H9 (cell line): ENCODE measurements at regions not wholly inside any gene's neighbourhood (a gene's known extent, or its start where the extent isn't known, plus 50 kb on each side); places are given as distances from the start of the nearest gene placed in this dataset.

Experiments
- DNase-seq: peaks from one replicate; pipeline ENCODE4 v3.0.0-alpha.2; 2017
- H2AFZ ChIP-seq: one replicate; pipeline ENCODE4 v1.6.1; 2013; ENCODE audit warnings: mild to moderate bottlenecking, low read length, control low read depth, moderate library complexity
- H2AK5ac ChIP-seq: 2 replicates; pipeline ENCODE4 v1.6.1; 2013; ENCODE audit warnings: low read length, control low read depth, mixed read lengths; ENCODE audit not compliant: insufficient read length
- H2BK120ac ChIP-seq: one replicate; pipeline ENCODE4 v1.6.1; 2013; ENCODE audit warnings: low read depth, mild to moderate bottlenecking, low read length, control low read depth, inconsistent platforms; ENCODE audit not compliant: poor library complexity, severe bottlenecking
- H2BK12ac ChIP-seq: 2 replicates; pipeline ENCODE4 v1.6.1; 2013; ENCODE audit warnings: low read length, control low read depth, mixed read lengths, low read depth; ENCODE audit not compliant: insufficient read length
- H2BK15ac ChIP-seq: 2 replicates; pipeline ENCODE4 v1.6.1; 2013; ENCODE audit warnings: low read depth, low read length, control low read depth
- H2BK20ac ChIP-seq: one replicate; pipeline ENCODE4 v1.6.1; 2013; ENCODE audit warnings: low read depth, mild to moderate bottlenecking, low read length, control low read depth, inconsistent platforms; ENCODE audit not compliant: poor library complexity, severe bottlenecking
- H2BK5ac ChIP-seq: 2 replicates; pipeline ENCODE4 v1.6.1; 2013; ENCODE audit warnings: low read length, control low read depth, mixed read lengths; ENCODE audit not compliant: insufficient read length
- H3K14ac ChIP-seq: 2 replicates; pipeline ENCODE4 v1.6.1; 2013; ENCODE audit warnings: low read length, control low read depth; ENCODE audit not compliant: insufficient read depth
- H3K18ac ChIP-seq: 2 replicates; pipeline ENCODE4 v1.6.1; 2013; ENCODE audit warnings: low read depth, mild to moderate bottlenecking, mixed read lengths, low read length, control low read depth; ENCODE audit not compliant: insufficient read length
- H3K23ac ChIP-seq: 2 replicates; pipeline ENCODE4 v1.6.1; 2013; ENCODE audit warnings: low read length, control low read depth, mixed read lengths, low read depth; ENCODE audit not compliant: insufficient read length
- H3K23me2 ChIP-seq: 2 replicates; pipeline ENCODE4 v1.6.1; 2013; ENCODE audit warnings: low read depth, mild to moderate bottlenecking, mixed read lengths, low read length, control low read depth; ENCODE audit not compliant: insufficient read length, poor library complexity, severe bottlenecking
- H3K27ac ChIP-seq: 2 replicates; pipeline ENCODE4 v1.5.1; 2013; ENCODE audit warnings: low read length, control low read depth, mixed read lengths, low read depth; ENCODE audit not compliant: insufficient read length
- H3K27me3 ChIP-seq: 2 replicates; pipeline ENCODE4 v1.6.1; 2013; ENCODE audit warnings: low read length, control low read depth, inconsistent platforms; ENCODE audit not compliant: insufficient read depth
- H3K4ac ChIP-seq: 2 replicates; pipeline ENCODE4 v1.6.1; 2013; ENCODE audit warnings: low read depth, mild to moderate bottlenecking, control low read depth, inconsistent platforms, low read length, moderate library complexity
- H3K4me1 ChIP-seq: 2 replicates; pipeline ENCODE4 v1.6.1; 2013; ENCODE audit warnings: low read length, control low read depth, inconsistent platforms; ENCODE audit not compliant: insufficient read depth
- H3K4me2 ChIP-seq: 2 replicates; pipeline ENCODE4 v1.6.1; 2013; ENCODE audit warnings: low read length, control low read depth, mixed read lengths; ENCODE audit not compliant: insufficient read length, insufficient read depth
- H3K56ac ChIP-seq: 2 replicates; pipeline ENCODE4 v1.6.1; 2013; ENCODE audit warnings: low read depth, mild to moderate bottlenecking, mixed read lengths, low read length, control low read depth; ENCODE audit not compliant: insufficient read length
- H3K79me1 ChIP-seq: 2 replicates; pipeline ENCODE4 v1.6.1; 2013; ENCODE audit warnings: low read depth, mild to moderate bottlenecking, moderate library complexity, low read length, control low read depth, inconsistent platforms; ENCODE audit not compliant: insufficient read depth, poor library complexity, severe bottlenecking
- H3K79me2 ChIP-seq: 2 replicates; pipeline ENCODE4 v1.6.1; 2013; ENCODE audit warnings: low read length, control low read depth, inconsistent platforms; ENCODE audit not compliant: insufficient read depth
- H3K9ac ChIP-seq: 2 replicates; pipeline ENCODE4 v1.6.1; 2013; ENCODE audit warnings: low read length, control low read depth, mixed read lengths; ENCODE audit not compliant: insufficient read length; ENCODE audit errors: extremely low read depth
- H3K9me3 ChIP-seq: one replicate; pipeline ENCODE4 v1.6.1; 2013; ENCODE audit warnings: low read depth, low read length, inconsistent platforms; ENCODE audit not compliant: control insufficient read depth
- H3T11ph ChIP-seq: one replicate; pipeline ENCODE4 v1.6.1; 2013; ENCODE audit warnings: mild to moderate bottlenecking, low read length, control low read depth, inconsistent platforms
- H4K20me1 ChIP-seq: one replicate; pipeline ENCODE4 v1.6.1; 2013; ENCODE audit not compliant: control insufficient read depth, insufficient read length, insufficient read depth
- H4K5ac ChIP-seq: 2 replicates; pipeline ENCODE4 v1.6.1; 2013; ENCODE audit warnings: low read depth, mild to moderate bottlenecking, mixed read lengths, low read length, control low read depth; ENCODE audit not compliant: insufficient read length
- H4K8ac ChIP-seq: replicated peaks from 2 replicates; pipeline ENCODE4 v1.6.1; 2013; ENCODE audit warnings: low read length, control low read depth, mixed read lengths, low read depth; ENCODE audit not compliant: insufficient read length
- H4K91ac ChIP-seq: 2 replicates; pipeline ENCODE4 v1.6.1; 2013; ENCODE audit warnings: low read depth, mild to moderate bottlenecking, moderate library complexity, mixed read lengths, low read length, control low read depth; ENCODE audit not compliant: insufficient read length
- H3K27ac Mint-ChIP-seq, 3 experiments: 2 replicates in 2 of 3; 3 replicates in 1 of 3; pipeline ENCODE4 v1.8.0; 2020 to 2021; ENCODE audit warnings: mixed read lengths in 3 of 3, mild to moderate bottlenecking in 1 of 3, moderate library complexity in 1 of 3
- H3K27me3 Mint-ChIP-seq: 2 replicates; pipeline ENCODE4 v1.8.0; 2021; ENCODE audit warnings: low read depth, mild to moderate bottlenecking, moderate library complexity, mixed read lengths
- H3K36me3 Mint-ChIP-seq, 3 experiments: 2 replicates in 2 of 3; 3 replicates in 1 of 3; pipeline ENCODE4 v1.8.0; 2020 to 2021; ENCODE audit warnings: low read depth in 3 of 3, mixed read lengths in 3 of 3; ENCODE audit not compliant: insufficient read depth in 1 of 3
- H3K4me1 Mint-ChIP-seq, 2 experiments: 2 replicates each; pipeline ENCODE4 v1.8.0; 2020; ENCODE audit warnings: mixed read lengths in 2 of 2
- H3K4me3 Mint-ChIP-seq, 2 experiments: 2 replicates in 1 of 2; 3 replicates in 1 of 2; pipeline ENCODE4 v1.8.0; 2020 to 2021; ENCODE audit warnings: mild to moderate bottlenecking in 2 of 2, mixed read lengths in 2 of 2, moderate library complexity in 1 of 2
- H3K9me3 Mint-ChIP-seq, 2 experiments: 2 replicates in 1 of 2; 3 replicates in 1 of 2; pipeline ENCODE4 v1.8.0; 2020; ENCODE audit warnings: mild to moderate bottlenecking in 2 of 2, mixed read lengths in 2 of 2, moderate library complexity in 1 of 2
- WGBS: extraction: QIAGEN DNeasy Blood & Tissue Kit; methylation state at CpG from one replicate; pipeline ENCODE4 v1.1.7; 2013; ENCODE audit warnings: missing lambda C conversion rate, low lambda C conversion rate, mixed read lengths; ENCODE audit not compliant: insufficient read length; ENCODE audit errors: extremely low coverage; 5-methylcytosine and 5-hydroxymethylcytosine counted together
- TF ChIP-seq, protein P1 (sequence below): fragments of 200-600 bp; sonication (generic); conservative IDR thresholded peaks from 3 replicates; pipeline ENCODE4 v1.8.0; 2021; ENCODE audit warnings: antibody characterized with exemption, mild to moderate bottlenecking

DNA sequence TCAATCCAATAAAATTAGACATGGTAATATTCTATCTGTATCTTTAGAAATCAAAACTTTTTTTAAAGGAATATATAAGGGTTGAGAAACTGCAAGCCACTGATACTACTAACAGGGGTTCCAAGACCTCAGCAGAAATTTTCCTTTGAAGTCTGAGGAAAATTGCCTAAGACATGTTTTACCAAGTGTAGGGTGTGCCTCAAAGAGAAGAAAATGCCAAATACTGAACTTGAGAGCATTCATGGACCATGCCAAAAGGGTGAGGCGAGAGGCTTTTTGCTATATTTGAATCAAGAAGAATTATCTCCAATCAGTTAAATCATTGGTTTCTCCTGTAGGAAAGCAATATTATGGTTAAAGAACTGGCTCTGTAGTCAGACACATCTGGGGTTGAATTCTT is 207.9 kb upstream of the B3GALT2 start:
- no peak overlapping the region for H2BK5ac ChIP-seq
- H3K18ac ChIP-seq, result no peak overlapping the region
- H3K27ac Mint-ChIP-seq, result no peak overlapping the region
- H3K27me3 Mint-ChIP-seq, result no peaks in the 10 kb centered on the region
- no peak overlapping the region for H2BK15ac ChIP-seq
- H3K9me3 ChIP-seq, result no peaks in the 10 kb centered on the region
- DNase-seq, result no peak
- no peak overlapping the region for H4K91ac ChIP-seq
- no peak overlapping the region for H2BK12ac ChIP-seq
- no peak overlapping the region for H3K9ac ChIP-seq
- H3K23ac ChIP-seq, result no peak overlapping the region
- H3K14ac ChIP-seq, result no peak overlapping the region
- no peaks in the 10 kb centered on the region for H4K20me1 ChIP-seq
- H4K5ac ChIP-seq, result no peak overlapping the region
- no peaks in the 10 kb centered on the region for H3K27me3 ChIP-seq
- no peak overlapping the region for H3K56ac ChIP-seq
- H3K4me1 ChIP-seq, result no peaks in the 10 kb centered on the region
- H3K4me2 ChIP-seq, result no peak overlapping the region
- no peak overlapping the region for H2BK20ac ChIP-seq
- no peak overlapping the region for H3K4me3 Mint-ChIP-seq
- H3K9me3 Mint-ChIP-seq, result no peaks in the 10 kb centered on the region
- no peaks in the 10 kb centered on the region for H3K23me2 ChIP-seq
- H2BK120ac ChIP-seq, result no peak overlapping the region
- no peaks in the 10 kb centered on the region for H3K79me1 ChIP-seq
- H2AK5ac ChIP-seq, result no peak overlapping the region
- H3K27ac ChIP-seq, result no peak overlapping the region
- no peaks in the 10 kb centered on the region for H3K79me2 ChIP-seq
- no CpG with 5 or more reads among the region's 1 CpG for WGBS
- TF ChIP-seq, protein P1, sequence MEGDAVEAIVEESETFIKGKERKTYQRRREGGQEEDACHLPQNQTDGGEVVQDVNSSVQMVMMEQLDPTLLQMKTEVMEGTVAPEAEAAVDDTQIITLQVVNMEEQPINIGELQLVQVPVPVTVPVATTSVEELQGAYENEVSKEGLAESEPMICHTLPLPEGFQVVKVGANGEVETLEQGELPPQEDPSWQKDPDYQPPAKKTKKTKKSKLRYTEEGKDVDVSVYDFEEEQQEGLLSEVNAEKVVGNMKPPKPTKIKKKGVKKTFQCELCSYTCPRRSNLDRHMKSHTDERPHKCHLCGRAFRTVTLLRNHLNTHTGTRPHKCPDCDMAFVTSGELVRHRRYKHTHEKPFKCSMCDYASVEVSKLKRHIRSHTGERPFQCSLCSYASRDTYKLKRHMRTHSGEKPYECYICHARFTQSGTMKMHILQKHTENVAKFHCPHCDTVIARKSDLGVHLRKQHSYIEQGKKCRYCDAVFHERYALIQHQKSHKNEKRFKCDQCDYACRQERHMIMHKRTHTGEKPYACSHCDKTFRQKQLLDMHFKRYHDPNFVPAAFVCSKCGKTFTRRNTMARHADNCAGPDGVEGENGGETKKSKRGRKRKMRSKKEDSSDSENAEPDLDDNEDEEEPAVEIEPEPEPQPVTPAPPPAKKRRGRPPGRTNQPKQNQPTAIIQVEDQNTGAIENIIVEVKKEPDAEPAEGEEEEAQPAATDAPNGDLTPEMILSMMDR, result no peak
- H2AFZ ChIP-seq, result no peak overlapping the region
- no peak overlapping the region for H3K4ac ChIP-seq
- H3T11ph ChIP-seq, result no peak overlapping the region
- H3K4me1 Mint-ChIP-seq, result no peaks in the 10 kb centered on the region
- no peak overlapping the region for H4K8ac ChIP-seq
- H3K36me3 Mint-ChIP-seq, result peaks cover 0 to 3% (median 0%) of the 10 kb centered on the region in 3 experiments; a peak in 1 of 7 replicates
